Hepatocyte (in vitro differentiated cells): ENCODE measurements at regions not wholly inside any gene's neighbourhood (a gene's known extent, or its start where the extent isn't known, plus 50 kb on each side); places are given as distances from the start of the nearest gene placed in this dataset.

ENCODE experiments used
- DNase-seq: peaks from one replicate; pipeline ENCODE4 v3.0.0-alpha.2; 2016; ENCODE audit warnings: low spot score
- H2AFZ ChIP-seq: fragments of 200-600 bp; sonication (generic); 2 replicates; pipeline ENCODE4 v1.6.0; 2016; ENCODE audit warnings: antibody characterized with exemption, mild to moderate bottlenecking
- H3K27ac ChIP-seq: fragments of 200-600 bp; sonication (generic); 2 replicates; pipeline ENCODE4 v1.5.1; 2016; ENCODE audit warnings: mild to moderate bottlenecking
- H3K27me3 ChIP-seq: fragments of 200-600 bp; sonication (generic); 2 replicates; pipeline ENCODE4 v1.6.1; 2016
- H3K36me3 ChIP-seq: fragments of 200-600 bp; sonication (generic); replicated peaks from 2 replicates; pipeline ENCODE4 v1.5.1; 2016; ENCODE audit warnings: low read depth; ENCODE audit not compliant: insufficient read depth
- H3K4me1 ChIP-seq: fragments of 200-600 bp; sonication (generic); 2 replicates; pipeline ENCODE4 v1.5.1; 2016; ENCODE audit warnings: mild to moderate bottlenecking, moderate library complexity; ENCODE audit not compliant: insufficient read depth
- H3K4me2 ChIP-seq: fragments of 200-600 bp; sonication (generic); 2 replicates; pipeline ENCODE4 v1.6.0; 2016
- H3K4me3 ChIP-seq: fragments of 200-600 bp; sonication (generic); 2 replicates; pipeline ENCODE4 v1.5.1; 2016; ENCODE audit warnings: mild to moderate bottlenecking
- H3K79me2 ChIP-seq: fragments of 200-600 bp; sonication (generic); 2 replicates; pipeline ENCODE4 v1.6.0; 2017; ENCODE audit warnings: mild to moderate bottlenecking
- H3K9me2 ChIP-seq: fragments of 200-600 bp; sonication (generic); replicated peaks from 2 replicates; pipeline ENCODE4 v1.6.0; 2017; ENCODE audit warnings: mild to moderate bottlenecking; ENCODE audit not compliant: insufficient read depth
- H3K9me3 ChIP-seq: fragments of 200-600 bp; sonication (generic); 2 replicates; pipeline ENCODE4 v1.5.1; 2016; ENCODE audit warnings: low read depth, mild to moderate bottlenecking
- H4K20me1 ChIP-seq: fragments of 200-600 bp; sonication (generic); 2 replicates; pipeline ENCODE4 v1.6.0; 2016; ENCODE audit warnings: mild to moderate bottlenecking; ENCODE audit not compliant: insufficient read depth, poor library complexity, severe bottlenecking
- EZH2 ChIP-seq: fragments of 200-600 bp; sonication (generic); IDR thresholded peaks from 2 replicates; pipeline ENCODE4 v1.6.1; 2016; ENCODE audit warnings: antibody characterized with exemption, mild to moderate bottlenecking, borderline replicate concordance
- EZH2phosphoT487 ChIP-seq: fragments of 200-600 bp; sonication (generic); IDR thresholded peaks from one replicate; pipeline ENCODE4 v1.6.1; 2018; ENCODE audit warnings: antibody characterized with exemption, mild to moderate bottlenecking, low read depth, moderate library complexity; ENCODE audit not compliant: unreplicated experiment, severe bottlenecking
- WGBS: methylation state at CpG from one replicate; pipeline ENCODE4 v1.1.6; 2016; ENCODE audit warnings: low lambda C conversion rate; ENCODE audit errors: missing lambda C conversion rate; 5-methylcytosine and 5-hydroxymethylcytosine counted together
- TF ChIP-seq, protein P1 (sequence below): fragments of 200-600 bp; sonication (generic); IDR thresholded peaks from 2 replicates; pipeline ENCODE4 v1.5.1; 2016; ENCODE audit warnings: antibody characterized with exemption, mild to moderate bottlenecking; ENCODE audit not compliant: poor library complexity

- Histone ChIP-seq H4K20me1 (no peaks in the 10 kb centered on the region), H3K36me3 (no peaks in the 10 kb centered on the region), H3K27me3 (peaks cover 14% of the 10 kb centered on the region), H3K9me3 (no peaks in the 10 kb centered on the region), H3K4me1 (peaks cover 4% of the 10 kb centered on the region), H3K4me3 (no peak overlapping the region), H3K27ac (no peak overlapping the region), H3K4me2 (no peak overlapping the region), H2AFZ (no peak overlapping the region), H3K79me2 (no peaks in the 10 kb centered on the region), H3K9me2 (no peaks in the 10 kb centered on the region)
- no peak for DNase-seq
- 94% methylated on average over 7 of the region's 7 CpGs for WGBS
- TF ChIP-seq, protein P1, sequence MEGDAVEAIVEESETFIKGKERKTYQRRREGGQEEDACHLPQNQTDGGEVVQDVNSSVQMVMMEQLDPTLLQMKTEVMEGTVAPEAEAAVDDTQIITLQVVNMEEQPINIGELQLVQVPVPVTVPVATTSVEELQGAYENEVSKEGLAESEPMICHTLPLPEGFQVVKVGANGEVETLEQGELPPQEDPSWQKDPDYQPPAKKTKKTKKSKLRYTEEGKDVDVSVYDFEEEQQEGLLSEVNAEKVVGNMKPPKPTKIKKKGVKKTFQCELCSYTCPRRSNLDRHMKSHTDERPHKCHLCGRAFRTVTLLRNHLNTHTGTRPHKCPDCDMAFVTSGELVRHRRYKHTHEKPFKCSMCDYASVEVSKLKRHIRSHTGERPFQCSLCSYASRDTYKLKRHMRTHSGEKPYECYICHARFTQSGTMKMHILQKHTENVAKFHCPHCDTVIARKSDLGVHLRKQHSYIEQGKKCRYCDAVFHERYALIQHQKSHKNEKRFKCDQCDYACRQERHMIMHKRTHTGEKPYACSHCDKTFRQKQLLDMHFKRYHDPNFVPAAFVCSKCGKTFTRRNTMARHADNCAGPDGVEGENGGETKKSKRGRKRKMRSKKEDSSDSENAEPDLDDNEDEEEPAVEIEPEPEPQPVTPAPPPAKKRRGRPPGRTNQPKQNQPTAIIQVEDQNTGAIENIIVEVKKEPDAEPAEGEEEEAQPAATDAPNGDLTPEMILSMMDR: no peak
- TF ChIP-seq EZH2phosphoT487 (no peak), EZH2 (no peak)
These were observed 341.4 kb downstream of the BRD1 start for GRCh38 chr22:49486225-49486624.

DNA sequence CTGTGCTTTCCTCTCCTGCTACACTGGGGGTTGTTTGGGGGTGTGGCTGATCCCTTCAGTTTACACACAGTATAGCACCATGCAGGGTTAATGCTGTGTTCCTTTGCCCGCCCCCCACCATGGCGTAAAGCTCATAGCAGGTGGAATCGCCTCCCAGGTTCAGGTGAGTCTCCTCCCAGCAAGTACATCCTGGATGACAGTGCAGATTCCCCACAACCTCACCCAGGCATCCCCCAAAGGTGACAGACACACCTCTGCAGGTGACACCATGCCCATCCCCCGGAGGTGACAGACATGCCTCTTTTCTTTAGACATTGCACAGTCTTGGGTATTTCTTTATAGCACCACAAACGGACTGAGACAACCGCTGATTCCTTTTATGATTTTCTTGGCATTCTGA lies 343.7 kb downstream of the BRD1 start:
- Histone ChIP-seq H3K4me2 (no peak overlapping the region), H3K4me1 (peaks cover 4% of the 10 kb centered on the region), H3K27me3 (peaks cover 28% of the 10 kb centered on the region), H4K20me1 (no peaks in the 10 kb centered on the region), H2AFZ (no peak overlapping the region), H3K9me2 (no peaks in the 10 kb centered on the region), H3K79me2 (no peaks in the 10 kb centered on the region), H3K4me3 (no peak overlapping the region), H3K36me3 (no peaks in the 10 kb centered on the region), H3K27ac (no peak overlapping the region), H3K9me3 (no peaks in the 10 kb centered on the region)
- no peak for DNase-seq
- no peak for TF ChIP-seq EZH2
- no peak for TF ChIP-seq EZH2phosphoT487
- TF ChIP-seq, protein P1: no peak
- 82% methylated on average over 6 of the region's 6 CpGs for WGBS

DNA sequence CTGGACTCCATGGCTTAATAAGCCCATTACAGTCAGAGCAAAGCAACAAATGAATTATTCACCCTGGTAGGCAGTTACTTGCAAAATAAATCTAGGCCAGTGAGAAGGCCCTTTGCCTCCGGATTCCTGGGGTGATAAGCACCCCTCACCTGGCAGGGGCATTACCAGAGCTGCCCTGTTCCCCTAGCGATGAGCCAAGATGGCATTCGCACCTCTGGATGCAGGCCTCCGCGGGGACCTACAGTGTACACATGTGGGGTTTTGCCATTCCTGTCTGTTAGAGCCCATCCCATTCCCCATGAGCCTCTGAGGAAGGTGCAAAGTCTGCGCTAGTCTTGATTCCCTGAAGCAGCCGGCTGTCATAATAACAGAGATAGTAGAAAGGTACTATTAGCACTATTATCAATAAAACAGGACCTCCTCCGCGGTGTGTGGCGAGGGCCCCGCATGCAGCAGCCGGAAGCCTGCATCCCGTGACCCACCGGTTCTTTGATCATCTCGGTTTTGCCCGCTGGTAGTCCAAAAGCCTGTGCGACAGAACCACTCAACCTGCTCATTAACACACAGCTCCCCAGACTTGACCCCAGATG lies 344.3 kb downstream of the BRD1 start:
- H3K27me3 ChIP-seq: peaks cover 28% of the 10 kb centered on the region

More for the DNA sequence above, 344.3 kb downstream of the BRD1 start:
- no peak overlapping the region for H3K4me3 ChIP-seq
- H4K20me1 ChIP-seq: no peaks in the 10 kb centered on the region
- no peaks in the 10 kb centered on the region for H3K79me2 ChIP-seq
- no peaks in the 10 kb centered on the region for H3K36me3 ChIP-seq
- no peak overlapping the region for H3K4me2 ChIP-seq
- DNase-seq: no peak
- H2AFZ ChIP-seq: no peak overlapping the region
- TF ChIP-seq, protein P1: no peak
- TF ChIP-seq EZH2: no peak
- H3K4me1 ChIP-seq: peaks cover 4% of the 10 kb centered on the region
- H3K27ac ChIP-seq: no peak overlapping the region
- no peaks in the 10 kb centered on the region for H3K9me2 ChIP-seq
- no peaks in the 10 kb centered on the region for H3K9me3 ChIP-seq
- WGBS: 93% methylated on average over 17 of the region's 17 CpGs
